Loucy (cell line): ENCODE measurements at regions not wholly inside any gene's neighbourhood (a gene's known extent, or its start where the extent isn't known, plus 50 kb on each side); places are given as distances from the start of the nearest gene placed in this dataset.
"Not testable (repeated sequence)": the region's sequence is repeated elsewhere in the genome, so short reads cannot be mapped to it uniquely, and the experiment has no call there.

Experiments used
- H2AFZ ChIP-seq: fragments of 200-600 bp; sonication (generic); 2 replicates; pipeline ENCODE4 v1.6.0; 2016; ENCODE audit warnings: antibody characterized with exemption, mild to moderate bottlenecking, low read length, moderate library complexity
- H3F3A ChIP-seq: fragments of 200-600 bp; 2 replicates; pipeline ENCODE4 v1.6.0; 2016; ENCODE audit warnings: antibody characterized with exemption, low read depth, mild to moderate bottlenecking
- H3K27me3 ChIP-seq: fragments of 200-600 bp; sonication (generic); 2 replicates; pipeline ENCODE4 v1.6.1; 2014; ENCODE audit warnings: low read length, mild to moderate bottlenecking; ENCODE audit not compliant: insufficient read depth, poor library complexity, severe bottlenecking
- H3K36me3 ChIP-seq: fragments of 200-600 bp; sonication (generic); 2 replicates; pipeline ENCODE4 v1.6.1; 2016; ENCODE audit warnings: low read length; ENCODE audit not compliant: insufficient read depth
- H3K4me1 ChIP-seq: fragments of 200-600 bp; sonication (generic); 2 replicates; pipeline ENCODE4 v1.5.1; 2014; ENCODE audit warnings: low read length, mild to moderate bottlenecking; ENCODE audit not compliant: insufficient read depth, poor library complexity, severe bottlenecking
- H3K4me2 ChIP-seq: fragments of 200-600 bp; sonication (generic); 2 replicates; pipeline ENCODE4 v1.6.0; 2014; ENCODE audit warnings: antibody characterized with exemption, low read length, low read depth, mild to moderate bottlenecking; ENCODE audit not compliant: poor library complexity, severe bottlenecking
- H3K4me3 ChIP-seq: fragments of 200-600 bp; sonication (generic); 2 replicates; pipeline ENCODE4 v1.5.1; 2014; ENCODE audit warnings: low read length, mild to moderate bottlenecking, mixed read lengths; ENCODE audit not compliant: poor library complexity, severe bottlenecking
- H3K79me2 ChIP-seq: fragments of 200-600 bp; sonication (generic); 2 replicates; pipeline ENCODE4 v1.6.1; 2014; ENCODE audit warnings: low read length; ENCODE audit not compliant: insufficient read depth
- H3K9ac ChIP-seq: fragments of 200-600 bp; sonication (generic); 2 replicates; pipeline ENCODE4 v1.6.0; 2014; ENCODE audit warnings: mild to moderate bottlenecking, low read depth, low read length, moderate library complexity; ENCODE audit not compliant: poor library complexity, severe bottlenecking
- H3K9me2 ChIP-seq: fragments of 200-600 bp; sonication (generic); replicated peaks from 2 replicates; pipeline ENCODE4 v1.6.1; 2016; ENCODE audit warnings: low read depth, low read length, mixed read lengths
- H3K9me3 ChIP-seq: fragments of 200-600 bp; sonication (generic); 2 replicates; pipeline ENCODE4 v1.6.1; 2014; ENCODE audit warnings: mild to moderate bottlenecking, antibody characterized with exemption, low read length, low read depth; ENCODE audit not compliant: insufficient read depth
- H4K20me1 ChIP-seq: fragments of 200-600 bp; sonication (generic); 2 replicates; pipeline ENCODE4 v1.6.0; 2014; ENCODE audit warnings: antibody characterized with exemption, low read length, mild to moderate bottlenecking; ENCODE audit not compliant: insufficient read depth, poor library complexity, severe bottlenecking
- EZH2phosphoT487 ChIP-seq: fragments of 200-600 bp; IDR thresholded peaks from 2 replicates; pipeline ENCODE4 v1.6.1; 2018; ENCODE audit warnings: antibody characterized with exemption, mild to moderate bottlenecking, moderate library complexity, borderline replicate concordance
- TF ChIP-seq, protein P1 (sequence below): fragments of 200-600 bp; sonication (generic); conservative IDR thresholded peaks from 2 replicates; pipeline ENCODE4 v1.5.1; 2014; ENCODE audit warnings: mild to moderate bottlenecking, antibody characterized with exemption, low read length

DNA sequence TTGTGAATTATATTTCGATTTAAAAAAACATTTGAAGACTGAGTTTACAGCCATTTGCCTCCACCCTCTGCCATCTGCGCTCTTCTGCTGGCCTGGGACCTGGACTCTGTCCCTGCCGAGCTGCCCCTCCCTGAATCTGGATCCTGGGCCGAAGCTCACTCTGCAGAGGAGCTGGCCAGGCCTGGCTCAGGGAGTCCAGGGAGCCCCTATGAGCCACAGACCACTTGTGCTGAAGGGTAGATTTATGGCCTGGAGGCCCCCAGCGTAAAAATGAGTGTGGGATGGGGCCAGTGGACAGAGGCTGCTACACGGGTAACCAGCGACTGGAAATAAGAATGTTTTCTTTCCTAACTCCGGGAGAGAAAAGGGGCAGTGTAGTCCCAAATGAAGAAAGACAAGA is 129.8 kb downstream of the FGF18 start:
- H3K27me3 ChIP-seq = no peaks in the 10 kb centered on the region
- no peaks in the 10 kb centered on the region for H3K4me1 ChIP-seq
- no peak overlapping the region for H3K4me2 ChIP-seq
- no peak for TF ChIP-seq EZH2phosphoT487
- TF ChIP-seq, protein P1, sequence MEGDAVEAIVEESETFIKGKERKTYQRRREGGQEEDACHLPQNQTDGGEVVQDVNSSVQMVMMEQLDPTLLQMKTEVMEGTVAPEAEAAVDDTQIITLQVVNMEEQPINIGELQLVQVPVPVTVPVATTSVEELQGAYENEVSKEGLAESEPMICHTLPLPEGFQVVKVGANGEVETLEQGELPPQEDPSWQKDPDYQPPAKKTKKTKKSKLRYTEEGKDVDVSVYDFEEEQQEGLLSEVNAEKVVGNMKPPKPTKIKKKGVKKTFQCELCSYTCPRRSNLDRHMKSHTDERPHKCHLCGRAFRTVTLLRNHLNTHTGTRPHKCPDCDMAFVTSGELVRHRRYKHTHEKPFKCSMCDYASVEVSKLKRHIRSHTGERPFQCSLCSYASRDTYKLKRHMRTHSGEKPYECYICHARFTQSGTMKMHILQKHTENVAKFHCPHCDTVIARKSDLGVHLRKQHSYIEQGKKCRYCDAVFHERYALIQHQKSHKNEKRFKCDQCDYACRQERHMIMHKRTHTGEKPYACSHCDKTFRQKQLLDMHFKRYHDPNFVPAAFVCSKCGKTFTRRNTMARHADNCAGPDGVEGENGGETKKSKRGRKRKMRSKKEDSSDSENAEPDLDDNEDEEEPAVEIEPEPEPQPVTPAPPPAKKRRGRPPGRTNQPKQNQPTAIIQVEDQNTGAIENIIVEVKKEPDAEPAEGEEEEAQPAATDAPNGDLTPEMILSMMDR = no peak
- no peaks in the 10 kb centered on the region for H4K20me1 ChIP-seq
- H3K79me2 ChIP-seq = no peaks in the 10 kb centered on the region
- H3K36me3 ChIP-seq = no peaks in the 10 kb centered on the region
- H3K9me2 ChIP-seq = no peaks in the 10 kb centered on the region
- no peak overlapping the region for H3K4me3 ChIP-seq
- no peaks in the 10 kb centered on the region for H3F3A ChIP-seq
- H3K9me3 ChIP-seq = no peaks in the 10 kb centered on the region
- H3K9ac ChIP-seq = no peak overlapping the region
- no peak overlapping the region for H2AFZ ChIP-seq

DNA sequence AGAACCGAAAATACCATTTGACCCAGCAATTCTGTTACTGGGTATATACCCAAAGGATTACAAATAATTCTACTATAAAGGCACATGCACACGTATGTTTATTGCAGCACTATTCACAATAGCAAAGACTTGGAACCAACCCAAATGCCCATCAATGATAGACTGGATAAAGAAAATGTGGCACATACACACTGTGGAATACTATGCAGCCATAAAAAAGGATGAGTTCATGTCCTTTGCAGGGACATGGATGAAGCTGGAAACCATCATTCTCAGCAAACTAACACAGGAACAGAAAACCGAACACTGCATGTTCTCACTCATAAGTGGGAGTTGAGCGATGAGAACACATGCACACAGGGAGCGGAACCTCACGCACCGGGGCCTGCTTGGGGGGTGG is 134.4 kb downstream of the FGF18 start:
- not testable (repeated sequence) for H3K27me3 ChIP-seq, H3K36me3 ChIP-seq, H3K4me3 ChIP-seq, H3K4me1 ChIP-seq, H3K9me3 ChIP-seq, H4K20me1 ChIP-seq, H3K79me2 ChIP-seq, H3K9ac ChIP-seq, H3F3A ChIP-seq, H3K9me2 ChIP-seq, H3K4me2 ChIP-seq, H2AFZ ChIP-seq

DNA sequence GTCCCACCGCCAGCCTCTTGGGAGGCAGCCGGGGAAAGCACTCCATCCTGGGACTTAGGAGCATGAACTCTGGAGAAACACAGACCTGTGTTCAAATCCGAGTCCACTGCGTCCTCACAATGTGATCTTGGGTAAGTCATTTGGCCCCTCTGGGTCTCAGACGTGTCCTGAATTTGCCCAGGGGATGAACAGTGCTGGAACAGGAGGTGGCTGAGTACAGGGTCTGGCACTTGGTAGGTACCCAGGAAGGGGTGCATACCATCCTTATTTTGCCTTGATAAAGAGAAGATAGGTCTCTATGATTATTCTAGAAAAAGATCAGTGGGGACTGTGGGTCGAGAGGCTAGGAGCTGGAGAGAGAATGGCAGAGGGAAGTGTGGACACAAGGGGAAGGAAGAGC is 135.7 kb downstream of the FGF18 start:
- Histone ChIP-seq H3F3A (no peaks in the 10 kb centered on the region), H3K9ac (no peak overlapping the region), H3K4me3 (no peak overlapping the region), H3K4me1 (no peaks in the 10 kb centered on the region), H4K20me1 (no peaks in the 10 kb centered on the region), H3K36me3 (no peaks in the 10 kb centered on the region), H2AFZ (no peak overlapping the region), H3K9me3 (no peaks in the 10 kb centered on the region), H3K27me3 (no peaks in the 10 kb centered on the region), H3K79me2 (no peaks in the 10 kb centered on the region), H3K9me2 (no peaks in the 10 kb centered on the region), H3K4me2 (no peak overlapping the region)
- TF ChIP-seq, protein P1 = no peak
- no peak for TF ChIP-seq EZH2phosphoT487

DNA sequence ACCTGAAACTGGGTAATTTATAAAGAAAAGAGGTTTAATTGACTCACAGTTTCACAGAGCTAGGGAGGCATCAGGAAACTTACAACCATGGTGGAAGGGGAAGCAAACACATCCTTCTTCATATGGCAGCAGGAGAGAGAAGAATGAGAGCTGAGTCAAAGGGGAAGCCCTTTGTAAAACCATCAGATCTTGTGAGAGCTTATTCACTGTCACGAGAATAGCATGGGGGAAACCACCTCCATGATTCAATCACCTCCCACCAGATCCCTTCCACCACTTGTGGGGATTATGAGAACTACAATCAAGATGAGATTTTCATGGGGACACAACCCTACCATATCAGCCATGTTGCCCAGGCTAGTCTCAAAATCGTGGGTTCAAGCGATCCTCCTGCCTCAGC is 143.4 kb downstream of the FGF18 start:
- TF ChIP-seq, protein P1 = no peak
- TF ChIP-seq EZH2phosphoT487 = no peak
- no peak overlapping the region for H3K4me2 ChIP-seq

More for the DNA sequence above, 143.4 kb downstream of the FGF18 start:
- no peaks in the 10 kb centered on the region for H4K20me1 ChIP-seq
- no peaks in the 10 kb centered on the region for H3F3A ChIP-seq
- no peaks in the 10 kb centered on the region for H3K79me2 ChIP-seq
- no peaks in the 10 kb centered on the region for H3K36me3 ChIP-seq
- no peak overlapping the region for H3K9ac ChIP-seq
- no peaks in the 10 kb centered on the region for H3K9me2 ChIP-seq
- H2AFZ ChIP-seq = no peak overlapping the region
- H3K9me3 ChIP-seq = no peaks in the 10 kb centered on the region
- no peaks in the 10 kb centered on the region for H3K27me3 ChIP-seq
- no peaks in the 10 kb centered on the region for H3K4me1 ChIP-seq
- H3K4me3 ChIP-seq = no peak overlapping the region
